K562 (cell line): ENCODE measurements at regions not wholly inside any gene's neighbourhood (a gene's known extent, or its start where the extent isn't known, plus 50 kb on each side); places are given as distances from the start of the nearest gene placed in this dataset.

ENCODE experiments used
- ATAC-seq: fragments of 200-7000 bp; cut with Tn5 transposase; 3 replicates; pipeline ENCODE4 v1.9.1; 2020; ENCODE audit warnings: moderate library complexity
- BruUV-seq: library from RNA; stranded (reverse); fragments of 400-500 nt; replicated peaks from 2 replicates; lab custom pipeline; 2021; lab: Mats Ljungman, UMichigan
- CTCF ChIA-PET: fragments of 300-600 bp; formaldehyde crosslinking; extraction: SDS; loops from one replicate; lab custom pipeline; 2021; ENCODE audit warnings: low intra/inter-chr PET ratio; lab: Yijun Ruan, JAX
- POLR2A ChIA-PET: fragments of 300-600, 350-650 bp; sonication (Branson Sonifier 250); formaldehyde crosslinking; extraction: SDS; loops from one replicate; lab custom pipeline; 2021; ENCODE audit warnings: antibody characterized with exemption, inconsistent platforms; lab: Yijun Ruan, JAX
- DNase-seq, 4 experiments: peaks; one replicate each; pipeline versions ENCODE4 v3.0.0 to v3.0.0-alpha.2; 2011 to 2018; ENCODE audit warnings: low spot score in 3 of 4, mixed read lengths in 3 of 4; ENCODE audit errors: extremely low read depth in 1 of 4
- FAIRE-seq: peaks from 2 replicates; lab custom pipeline; 2011; peaks lifted over from hg19 to GRCh38; lab: Jason Lieb, UNC
- H2AFZ ChIP-seq: 2 replicates; pipeline ENCODE4 v1.6.0; 2011; ENCODE audit warnings: low read depth, low read length, control low read depth, inconsistent platforms
- H3K27ac ChIP-seq: fragments of 200-600 bp; 3 replicates; pipeline ENCODE4 v1.8.0; 2011; ENCODE audit warnings: low read depth, mild to moderate bottlenecking, control low read depth, inconsistent platforms, low read length, moderate library complexity, mixed read lengths; ENCODE audit errors: extremely low read depth
- H3K27me3 ChIP-seq, 2 experiments: fragments of 300-600 bp in 1 of 2; 2 replicates in 1 of 2; 3 replicates in 1 of 2; pipeline versions ENCODE4 v1.6.0 to v1.8.0; 2011; ENCODE audit warnings: inconsistent platforms in 2 of 2, low read length in 2 of 2, mild to moderate bottlenecking in 1 of 2, mixed read lengths in 1 of 2, moderate library complexity in 1 of 2; ENCODE audit not compliant: control insufficient read depth in 2 of 2, insufficient read depth in 2 of 2
- H3K36me3 ChIP-seq: fragments of 300-600 bp; 3 replicates; pipeline ENCODE4 v1.8.0; 2011; ENCODE audit warnings: mild to moderate bottlenecking, low read length, inconsistent platforms; ENCODE audit not compliant: control insufficient read depth, insufficient read depth
- H3K4me1 ChIP-seq, 2 experiments: fragments of 200-600 bp in 1 of 2; replicated peaks in 1 of 2; 2 replicates in 1 of 2; 3 replicates in 1 of 2; pipeline versions ENCODE4 v1.5.1 to v1.8.0; 2011; ENCODE audit warnings: inconsistent platforms in 2 of 2, low read length in 2 of 2, mild to moderate bottlenecking in 1 of 2, mixed read lengths in 1 of 2, moderate library complexity in 1 of 2; ENCODE audit not compliant: control insufficient read depth in 2 of 2, insufficient read depth in 2 of 2
- H3K4me2 ChIP-seq: 2 replicates; pipeline ENCODE4 v1.6.1; 2011; ENCODE audit warnings: low read length, control low read depth, inconsistent platforms, mixed read lengths; ENCODE audit not compliant: insufficient read depth
- H3K4me3 ChIP-seq: fragments of 200-600 bp; sonication (generic), shearing (Covaris generic); 2 replicates; pipeline ENCODE4 v1.5.1; 2016; ENCODE audit warnings: control low read depth, inconsistent platforms
- H3K79me2 ChIP-seq: fragments of 200-600 bp; 3 replicates; pipeline ENCODE4 v1.8.0; 2011; ENCODE audit warnings: low read length, inconsistent platforms; ENCODE audit not compliant: control insufficient read depth, insufficient read depth
- H3K9ac ChIP-seq, 2 experiments: 2 replicates each; pipeline versions ENCODE4 v1.6.0 to v1.6.1; 2011; ENCODE audit warnings: low read depth in 2 of 2, low read length in 2 of 2, control low read depth in 1 of 2, inconsistent platforms in 1 of 2, mild to moderate bottlenecking in 1 of 2, mixed read lengths in 1 of 2; ENCODE audit not compliant: insufficient read depth in 1 of 2
- H3K9me1 ChIP-seq: one replicate; pipeline ENCODE4 v1.6.0; 2011; ENCODE audit warnings: inconsistent platforms, mild to moderate bottlenecking, low read length, moderate library complexity; ENCODE audit not compliant: control insufficient read depth, insufficient read depth
- H3K9me3 ChIP-seq: replicated peaks from 2 replicates; pipeline ENCODE4 v1.5.1; 2011; ENCODE audit warnings: low read depth, low read length, inconsistent platforms; ENCODE audit not compliant: control insufficient read depth, insufficient read depth
- H4K20me1 ChIP-seq: replicated peaks from 2 replicates; pipeline ENCODE4 v1.6.1; 2011; ENCODE audit warnings: low read length, inconsistent platforms, mixed read lengths; ENCODE audit not compliant: control insufficient read depth, insufficient read depth
- ARNT ChIP-seq, 2 experiments: fragments of 450-650 bp; IDR thresholded peaks; 2 replicates each; pipeline ENCODE4 v1.6.1; 2016; ENCODE audit warnings: mild to moderate bottlenecking in 1 of 2
- BCOR ChIP-seq: fragments of 450-650 bp; IDR thresholded peaks from 2 replicates; pipeline ENCODE4 v1.6.1; 2016
- BRF2 ChIP-seq: IDR thresholded peaks from 3 replicates; pipeline ENCODE4 v1.6.1; 2011; ENCODE audit warnings: borderline replicate concordance, mild to moderate bottlenecking; ENCODE audit not compliant: insufficient read length, insufficient read depth
- MXD1 ChIP-seq: fragments of 250-450 bp; sonication (Bioruptor Pico); IDR thresholded peaks from 2 replicates; pipeline ENCODE4 v1.8.0; 2021; ENCODE audit warnings: borderline replicate concordance, mild to moderate bottlenecking, moderate library complexity; ENCODE audit not compliant: poor library complexity, severe bottlenecking
- POLR2A ChIP-seq: fragments of 450-650 bp; conservative IDR thresholded peaks from 2 replicates; pipeline ENCODE4 v1.6.1; 2016
- RB1 ChIP-seq: fragments of 450-650 bp; IDR thresholded peaks from 2 replicates; pipeline ENCODE4 v1.6.1; 2017; ENCODE audit warnings: low read depth, mild to moderate bottlenecking
- SFPQ ChIP-seq: fragments of 200-400 bp; formaldehyde crosslinking; IDR thresholded peaks from 2 replicates; pipeline ENCODE4 v1.6.1; 2017; ENCODE audit warnings: mild to moderate bottlenecking, low read depth, low read length, moderate library complexity
- ZNF280B ChIP-seq: fragments of 250-450 bp; sonication (Bioruptor Pico); IDR thresholded peaks from 2 replicates; pipeline ENCODE4 v1.5.1; 2021; ENCODE audit warnings: mild to moderate bottlenecking
- ZNF347 ChIP-seq: fragments of 450-650 bp; formaldehyde crosslinking; IDR thresholded peaks from 2 replicates; pipeline ENCODE4 v1.4.0; 2020; ENCODE audit warnings: low read depth, mild to moderate bottlenecking, moderate library complexity
- ZNF583 ChIP-seq: fragments of 250-450 bp; sonication (Bioruptor Pico); IDR thresholded peaks from 2 replicates; pipeline ENCODE4 v1.4.0; 2020
- ZNF75A ChIP-seq: fragments of 450-650 bp; formaldehyde crosslinking; IDR thresholded peaks from 2 replicates; pipeline ENCODE4 v1.4.0; 2020; ENCODE audit warnings: mild to moderate bottlenecking
- WGBS: fragments of 100-300 bp; shearing (Covaris generic); methylation state at CpG from one replicate; pipeline ENCODE4 v1.1.6; 2016; ENCODE audit warnings: low coverage, mixed read lengths; ENCODE audit not compliant: insufficient coverage; ENCODE audit errors: missing lambda C conversion rate; 5-methylcytosine and 5-hydroxymethylcytosine counted together
- in situ Hi-C: fragments of 300-500 bp; cut with MboI; formaldehyde crosslinking; loops from 4 replicates; pipeline ENCODE4 v1.15.0; 2018; ENCODE audit warnings: inconsistent platforms, mixed read lengths
- intact Hi-C: fragments of 100-400 bp; cut with micrococcal nuclease; formaldehyde crosslinking; loops from 2 replicates; pipeline ENCODE4 v1.14.2; 2022
- TF ChIP-seq, protein P1 (sequence below): sonication (generic); formaldehyde crosslinking; IDR thresholded peaks from 2 replicates; pipeline ENCODE4 v1.8.1; 2022; ENCODE audit warnings: missing genetic modification reagents
- TF ChIP-seq, protein P2 (sequence below): fragments of 450-650 bp; IDR thresholded peaks from 2 replicates; pipeline ENCODE4 v1.6.1; 2017; ENCODE audit warnings: antibody characterized with exemption, mild to moderate bottlenecking

DNA sequence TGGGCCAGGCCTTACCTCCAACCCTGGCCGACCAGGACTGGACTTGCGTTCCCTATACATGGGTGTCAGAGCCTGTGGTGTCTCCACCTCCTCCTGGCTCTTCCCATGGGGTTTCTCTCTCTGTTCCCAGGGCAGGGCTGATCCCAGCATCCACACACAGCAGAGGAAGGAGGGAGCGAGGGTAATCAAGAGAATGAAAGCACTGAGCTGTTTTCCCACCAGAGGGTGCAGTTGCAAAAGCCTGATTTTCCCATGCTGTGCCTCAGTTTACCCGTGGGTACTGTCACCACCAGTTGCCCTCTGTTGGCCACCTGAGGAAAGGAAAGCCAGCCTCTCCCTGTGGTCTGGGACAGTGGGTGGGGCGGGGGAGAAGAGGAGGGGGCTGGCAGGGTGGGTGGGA is 249.7 kb upstream of the GSE1 start:
- BruUV-seq, result no TSS peak
- Histone ChIP-seq H3K9me1 (peaks cover 3% of the 10 kb centered on the region), H3K36me3 (no peaks in the 10 kb centered on the region), H3K9me3 (no peaks in the 10 kb centered on the region), H3K4me3 (no peak overlapping the region), H3K79me2 (peaks cover 6% of the 10 kb centered on the region; the same call in 2 of the 3 replicates), H4K20me1 (no peaks in the 10 kb centered on the region), H3K9ac (no peak overlapping the region), H3K4me1 (peaks cover 32 to 83% of the 10 kb centered on the region in 2 experiments), H3K4me2 (no peak overlapping the region), H2AFZ (no peak overlapping the region), H3K27me3 (no peaks in the 10 kb centered on the region), H3K27ac (no peak overlapping the region)
- ATAC-seq (no peak), FAIRE-seq (peak; percentile 26), DNase-seq (no peak)
- intact Hi-C loops (no loop called here), in situ Hi-C loops (loop anchor here (10.0 kb wide), 1 partner anchor 249 kb away; the partner anchor contains the start of gene CIBAR2)
- 56% methylated on average over 4 of the region's 5 CpGs for WGBS
- POLR2A ChIA-PET, result interaction anchor here (1.6 kb wide), 1 partner anchor 27 kb away, joined by 3 read pairs; no protein-coding TSS in a partner anchor
- CTCF ChIA-PET, result no interaction called here
- TF ChIP-seq, protein P1, sequence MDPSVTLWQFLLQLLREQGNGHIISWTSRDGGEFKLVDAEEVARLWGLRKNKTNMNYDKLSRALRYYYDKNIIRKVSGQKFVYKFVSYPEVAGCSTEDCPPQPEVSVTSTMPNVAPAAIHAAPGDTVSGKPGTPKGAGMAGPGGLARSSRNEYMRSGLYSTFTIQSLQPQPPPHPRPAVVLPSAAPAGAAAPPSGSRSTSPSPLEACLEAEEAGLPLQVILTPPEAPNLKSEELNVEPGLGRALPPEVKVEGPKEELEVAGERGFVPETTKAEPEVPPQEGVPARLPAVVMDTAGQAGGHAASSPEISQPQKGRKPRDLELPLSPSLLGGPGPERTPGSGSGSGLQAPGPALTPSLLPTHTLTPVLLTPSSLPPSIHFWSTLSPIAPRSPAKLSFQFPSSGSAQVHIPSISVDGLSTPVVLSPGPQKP (CRISPR knock-in tag), result no peak
- no peak for TF ChIP-seq ZNF75A (CRISPR knock-in tag)
- peak; percentile 71 for TF ChIP-seq BCOR
- no peak for TF ChIP-seq RB1
- no peak for TF ChIP-seq BRF2
- no peak for TF ChIP-seq POLR2A
- no peak for TF ChIP-seq ARNT (IDR thresholded peaks at IDR 0.05)
- TF ChIP-seq ZNF583 (CRISPR knock-in tag), result no peak
- TF ChIP-seq, protein P2, sequence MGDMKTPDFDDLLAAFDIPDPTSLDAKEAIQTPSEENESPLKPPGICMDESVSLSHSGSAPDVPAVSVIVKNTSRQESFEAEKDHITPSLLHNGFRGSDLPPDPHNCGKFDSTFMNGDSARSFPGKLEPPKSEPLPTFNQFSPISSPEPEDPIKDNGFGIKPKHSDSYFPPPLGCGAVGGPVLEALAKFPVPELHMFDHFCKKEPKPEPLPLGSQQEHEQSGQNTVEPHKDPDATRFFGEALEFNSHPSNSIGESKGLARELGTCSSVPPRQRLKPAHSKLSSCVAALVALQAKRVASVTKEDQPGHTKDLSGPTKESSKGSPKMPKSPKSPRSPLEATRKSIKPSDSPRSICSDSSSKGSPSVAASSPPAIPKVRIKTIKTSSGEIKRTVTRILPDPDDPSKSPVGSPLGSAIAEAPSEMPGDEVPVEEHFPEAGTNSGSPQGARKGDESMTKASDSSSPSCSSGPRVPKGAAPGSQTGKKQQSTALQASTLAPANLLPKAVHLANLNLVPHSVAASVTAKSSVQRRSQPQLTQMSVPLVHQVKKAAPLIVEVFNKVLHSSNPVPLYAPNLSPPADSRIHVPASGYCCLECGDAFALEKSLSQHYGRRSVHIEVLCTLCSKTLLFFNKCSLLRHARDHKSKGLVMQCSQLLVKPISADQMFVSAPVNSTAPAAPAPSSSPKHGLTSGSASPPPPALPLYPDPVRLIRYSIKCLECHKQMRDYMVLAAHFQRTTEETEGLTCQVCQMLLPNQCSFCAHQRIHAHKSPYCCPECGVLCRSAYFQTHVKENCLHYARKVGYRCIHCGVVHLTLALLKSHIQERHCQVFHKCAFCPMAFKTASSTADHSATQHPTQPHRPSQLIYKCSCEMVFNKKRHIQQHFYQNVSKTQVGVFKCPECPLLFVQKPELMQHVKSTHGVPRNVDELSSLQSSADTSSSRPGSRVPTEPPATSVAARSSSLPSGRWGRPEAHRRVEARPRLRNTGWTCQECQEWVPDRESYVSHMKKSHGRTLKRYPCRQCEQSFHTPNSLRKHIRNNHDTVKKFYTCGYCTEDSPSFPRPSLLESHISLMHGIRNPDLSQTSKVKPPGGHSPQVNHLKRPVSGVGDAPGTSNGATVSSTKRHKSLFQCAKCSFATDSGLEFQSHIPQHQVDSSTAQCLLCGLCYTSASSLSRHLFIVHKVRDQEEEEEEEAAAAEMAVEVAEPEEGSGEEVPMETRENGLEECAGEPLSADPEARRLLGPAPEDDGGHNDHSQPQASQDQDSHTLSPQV, result no peak
- TF ChIP-seq ZNF347 (CRISPR knock-in tag), result no peak
- TF ChIP-seq SFPQ, result no peak
- no peak for TF ChIP-seq MXD1 (CRISPR knock-in tag)
- TF ChIP-seq ZNF280B, result no peak
